Trophoblast cell (in vitro differentiated cells and primary cell): ENCODE measurements at regions not wholly inside any gene's neighbourhood (a gene's known extent, or its start where the extent isn't known, plus 50 kb on each side); places are given as distances from the start of the nearest gene placed in this dataset.

ENCODE experiments used
- DNase-seq, 2 donors: peaks; one replicate each; pipeline ENCODE4 v3.0.0-alpha.2; 2016
- H2AFZ ChIP-seq: 2 replicates; pipeline ENCODE4 v1.6.1; 2013; ENCODE audit warnings: low read length, moderate library complexity, mild to moderate bottlenecking; ENCODE audit not compliant: insufficient read depth, poor library complexity
- H2AK5ac ChIP-seq: 2 replicates; pipeline ENCODE4 v1.6.1; 2013; ENCODE audit warnings: mild to moderate bottlenecking, low read length
- H2BK120ac ChIP-seq: 2 replicates; pipeline ENCODE4 v1.6.1; 2013; ENCODE audit warnings: low read length, mild to moderate bottlenecking, moderate library complexity; ENCODE audit not compliant: insufficient read depth, poor library complexity
- H2BK12ac ChIP-seq: 2 replicates; pipeline ENCODE4 v1.6.1; 2013; ENCODE audit warnings: mild to moderate bottlenecking, low read length, moderate library complexity
- H2BK5ac ChIP-seq: 2 replicates; pipeline ENCODE4 v1.6.1; 2013; ENCODE audit warnings: low read length, low read depth, moderate library complexity, mild to moderate bottlenecking; ENCODE audit not compliant: poor library complexity
- H3K14ac ChIP-seq: 2 replicates; pipeline ENCODE4 v1.6.1; 2013; ENCODE audit warnings: mild to moderate bottlenecking, low read length
- H3K18ac ChIP-seq: 2 replicates; pipeline ENCODE4 v1.6.1; 2013; ENCODE audit warnings: mild to moderate bottlenecking, low read length
- H3K23ac ChIP-seq: 2 replicates; pipeline ENCODE4 v1.6.1; 2013; ENCODE audit warnings: low read length
- H3K27ac ChIP-seq: 2 replicates; pipeline ENCODE4 v1.5.1; 2013; ENCODE audit warnings: low read depth, mild to moderate bottlenecking, inconsistent platforms, low read length, moderate library complexity
- H3K27me3 ChIP-seq: 2 replicates; pipeline ENCODE4 v1.6.1; 2013; ENCODE audit warnings: inconsistent platforms, mild to moderate bottlenecking, low read length, moderate library complexity; ENCODE audit not compliant: insufficient read depth
- H3K36me3 ChIP-seq, 2 experiments: 1 replicate in 1 of 2; 2 replicates in 1 of 2; pipeline ENCODE4 v1.6.1; 2013; ENCODE audit warnings: low read length in 2 of 2, mild to moderate bottlenecking in 2 of 2, moderate library complexity in 1 of 2; ENCODE audit not compliant: insufficient read depth in 2 of 2, control insufficient read depth in 1 of 2
- H3K4ac ChIP-seq: 2 replicates; pipeline ENCODE4 v1.6.1; 2013; ENCODE audit warnings: low read depth, mild to moderate bottlenecking, low read length, moderate library complexity
- H3K4me1 ChIP-seq, 2 experiments: 1 replicate in 1 of 2; 2 replicates in 1 of 2; pipeline ENCODE4 v1.6.1; 2013; ENCODE audit warnings: low read length in 2 of 2, mild to moderate bottlenecking in 2 of 2, moderate library complexity in 1 of 2; ENCODE audit not compliant: insufficient read depth in 2 of 2, control insufficient read depth in 1 of 2
- H3K4me2 ChIP-seq: 2 replicates; pipeline ENCODE4 v1.6.1; 2013; ENCODE audit warnings: inconsistent platforms, mild to moderate bottlenecking, low read length, moderate library complexity
- H3K4me3 ChIP-seq: 2 replicates; pipeline ENCODE4 v1.5.1; 2013; ENCODE audit warnings: mild to moderate bottlenecking, low read depth, low read length, inconsistent platforms
- H3K79me1 ChIP-seq: one replicate; pipeline ENCODE4 v1.6.1; 2013; ENCODE audit warnings: low read length
- H3K79me2 ChIP-seq: 2 replicates; pipeline ENCODE4 v1.6.1; 2013; ENCODE audit warnings: low read length, mild to moderate bottlenecking; ENCODE audit not compliant: control insufficient read depth, insufficient read depth, poor library complexity
- H3K9ac ChIP-seq: 2 replicates; pipeline ENCODE4 v1.6.1; 2013; ENCODE audit warnings: mild to moderate bottlenecking, low read length
- H3K9me3 ChIP-seq: 2 replicates; pipeline ENCODE4 v1.6.1; 2013; ENCODE audit warnings: low read depth, mild to moderate bottlenecking, control low read depth, inconsistent platforms, low read length; ENCODE audit not compliant: insufficient read depth
- H4K12ac ChIP-seq: 2 replicates; pipeline ENCODE4 v1.6.1; 2013; ENCODE audit warnings: low read depth, mild to moderate bottlenecking, low read length, moderate library complexity
- H4K8ac ChIP-seq: 2 replicates; pipeline ENCODE4 v1.6.1; 2013; ENCODE audit warnings: low read depth, mild to moderate bottlenecking, low read length, moderate library complexity
- H4K91ac ChIP-seq: one replicate; pipeline ENCODE4 v1.6.1; 2013; ENCODE audit warnings: low read depth, mild to moderate bottlenecking, low read length, moderate library complexity
- WGBS: extraction: QIAGEN DNeasy Blood & Tissue Kit; methylation state at CpG from one replicate; pipeline ENCODE4 v1.1.7; 2013; ENCODE audit warnings: missing lambda C conversion rate; ENCODE audit not compliant: insufficient read length, insufficient coverage; ENCODE audit errors: extremely low coverage; 5-methylcytosine and 5-hydroxymethylcytosine counted together

DNA sequence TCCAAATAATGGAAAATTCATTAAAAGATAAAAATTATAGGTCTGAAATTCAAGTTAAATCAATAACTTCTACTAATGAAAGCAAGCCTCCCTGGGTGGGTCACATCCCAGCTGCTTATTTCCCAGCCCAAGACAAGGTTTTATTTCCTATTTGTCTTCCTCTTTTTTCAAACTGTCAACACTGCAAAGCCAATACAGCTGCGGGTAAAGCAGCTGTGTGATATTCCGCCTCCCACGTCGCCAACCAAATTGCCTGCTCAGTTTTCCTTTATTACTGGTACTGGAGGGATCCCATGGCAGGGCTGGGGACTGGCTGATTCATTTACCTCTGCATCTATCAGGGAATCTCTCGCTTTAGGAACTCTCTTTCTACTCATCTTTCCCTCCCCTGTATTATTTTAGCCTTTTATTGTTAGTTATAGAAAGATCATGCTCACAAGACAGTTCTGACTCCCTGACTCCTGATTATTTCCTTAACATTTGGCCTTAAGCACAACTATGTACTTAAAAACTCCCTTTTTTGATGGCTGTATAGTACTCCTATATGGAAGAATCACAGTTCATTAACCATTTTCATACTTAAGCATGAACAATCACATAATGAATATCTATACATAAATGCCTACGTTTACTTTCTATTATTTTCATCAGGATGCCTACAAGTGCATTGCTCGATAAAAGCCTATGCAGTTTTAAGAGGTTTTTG lies 253.1 kb downstream of the CDCA7 start:
- Histone ChIP-seq H3K14ac (no peak overlapping the region), H3K4ac (no peak overlapping the region), H4K8ac (no peak overlapping the region), H4K12ac (no peak overlapping the region), H3K23ac (no peak overlapping the region), H3K27me3 (no peaks in the 10 kb centered on the region), H2BK5ac (no peak overlapping the region), H3K18ac (no peak overlapping the region), H2BK12ac (no peak overlapping the region), H3K36me3 (no peaks in the 10 kb centered on the region), H2AK5ac (no peak overlapping the region), H2BK120ac (no peak overlapping the region), H3K27ac (no peak overlapping the region), H3K79me2 (no peaks in the 10 kb centered on the region), H3K4me2 (no peak overlapping the region), H4K91ac (no peak overlapping the region), H3K9ac (no peak overlapping the region), H3K9me3 (no peaks in the 10 kb centered on the region), H3K4me3 (no peak overlapping the region), H2AFZ (no peak overlapping the region), H3K4me1 (no peaks in the 10 kb centered on the region), H3K79me1 (no peaks in the 10 kb centered on the region)
- no CpG with 5 or more reads among the region's 7 CpGs for WGBS
- DNase-seq, result no peak

DNA sequence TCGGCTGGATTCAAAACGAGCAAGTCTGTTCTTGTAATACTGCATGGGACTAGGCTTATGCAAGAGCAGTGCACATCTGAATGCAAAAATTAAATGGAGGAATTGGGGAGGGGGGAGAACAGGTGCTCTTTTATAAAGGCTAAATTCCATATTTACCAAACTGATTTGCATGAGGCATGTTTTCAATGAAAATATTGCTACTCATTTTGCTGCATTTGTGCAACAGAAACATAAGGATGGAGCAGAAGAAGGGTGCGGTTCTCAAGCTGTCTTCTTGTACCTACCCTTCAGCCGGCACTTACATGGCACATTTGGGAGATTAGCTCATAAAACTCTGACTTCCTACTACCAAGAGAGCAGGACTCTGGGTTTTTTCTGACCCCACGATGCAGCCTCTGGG lies 256.4 kb downstream of the CDCA7 start:
- Histone ChIP-seq H3K9me3 (no peaks in the 10 kb centered on the region), H3K79me2 (no peaks in the 10 kb centered on the region), H3K4me1 (no peaks in the 10 kb centered on the region), H2AFZ (no peak overlapping the region), H4K8ac (no peak overlapping the region), H3K4me3 (no peak overlapping the region), H3K4ac (no peak overlapping the region), H3K9ac (no peak overlapping the region), H2AK5ac (no peak overlapping the region), H2BK12ac (no peak overlapping the region), H3K27me3 (no peaks in the 10 kb centered on the region), H3K4me2 (no peak overlapping the region), H3K27ac (no peak overlapping the region), H4K91ac (no peak overlapping the region), H2BK120ac (no peak overlapping the region), H3K23ac (no peak overlapping the region), H3K18ac (no peak overlapping the region), H3K14ac (no peak overlapping the region), H4K12ac (no peak overlapping the region), H3K79me1 (no peaks in the 10 kb centered on the region), H2BK5ac (no peak overlapping the region), H3K36me3 (no peaks in the 10 kb centered on the region)
- WGBS, result no CpG with 5 or more reads among the region's 5 CpGs
- no peak for DNase-seq

DNA sequence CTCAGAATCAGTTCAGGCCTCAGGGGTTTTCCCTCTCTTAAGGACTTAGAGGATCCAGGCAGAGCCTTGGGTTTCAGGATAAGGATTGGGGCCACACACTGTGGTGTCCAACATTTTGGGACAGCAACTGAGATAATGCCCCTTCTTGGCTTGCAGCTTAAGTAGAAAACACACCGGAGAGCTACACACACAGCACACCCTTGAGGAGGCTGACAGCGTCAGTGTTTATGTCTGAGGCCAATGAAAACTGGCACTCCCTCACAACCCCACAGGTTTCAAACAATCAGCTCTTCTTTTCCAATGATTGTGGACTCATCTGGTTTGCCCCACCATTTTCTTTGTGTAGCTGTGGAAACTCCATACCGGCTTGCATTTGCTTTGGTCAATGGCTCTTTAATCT lies 257.7 kb downstream of the CDCA7 start:
- Histone ChIP-seq H3K23ac (no peak overlapping the region), H2AFZ (no peak overlapping the region), H4K91ac (no peak overlapping the region), H3K27me3 (no peaks in the 10 kb centered on the region), H3K4me1 (no peaks in the 10 kb centered on the region), H4K12ac (no peak overlapping the region), H4K8ac (no peak overlapping the region), H3K4me2 (no peak overlapping the region), H3K9me3 (no peaks in the 10 kb centered on the region), H3K79me2 (no peaks in the 10 kb centered on the region), H2BK120ac (no peak overlapping the region), H2BK5ac (no peak overlapping the region), H3K36me3 (no peaks in the 10 kb centered on the region), H3K4ac (no peak overlapping the region), H3K9ac (no peak overlapping the region), H2AK5ac (no peak overlapping the region), H2BK12ac (no peak overlapping the region), H3K27ac (no peak overlapping the region), H3K18ac (no peak overlapping the region), H3K14ac (no peak overlapping the region), H3K79me1 (no peaks in the 10 kb centered on the region), H3K4me3 (no peak overlapping the region)
- no peak for DNase-seq
- no CpG with 5 or more reads among the region's 3 CpGs for WGBS

DNA sequence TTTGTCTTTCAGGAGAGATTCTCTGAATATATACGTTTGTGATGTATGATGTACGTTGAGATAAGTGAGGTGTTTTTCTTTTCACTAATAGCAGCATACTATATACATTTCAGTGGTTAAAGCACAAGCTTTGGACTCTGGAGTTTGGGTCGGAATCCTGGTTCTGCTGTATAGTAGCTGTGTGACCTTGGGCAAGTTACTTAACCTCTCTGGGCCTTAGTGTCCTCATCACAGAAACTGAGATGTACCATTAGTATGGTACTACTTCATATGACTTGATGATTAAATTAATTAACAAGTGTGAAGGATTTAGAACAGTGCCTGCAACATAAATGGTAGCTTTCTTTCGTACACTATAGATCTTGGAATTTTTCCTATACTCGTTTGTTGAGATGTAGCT lies 258.7 kb downstream of the CDCA7 start:
- no peaks in the 10 kb centered on the region for H3K9me3 ChIP-seq
- H3K4me1 ChIP-seq, result no peaks in the 10 kb centered on the region
- no peak overlapping the region for H4K8ac ChIP-seq
- H3K79me2 ChIP-seq, result no peaks in the 10 kb centered on the region
- no peak for DNase-seq
- H3K18ac ChIP-seq, result no peak overlapping the region
- H3K27ac ChIP-seq, result no peak overlapping the region
- H2AK5ac ChIP-seq, result no peak overlapping the region
- WGBS, result no CpG with 5 or more reads among the region's 5 CpGs
- no peak overlapping the region for H2BK120ac ChIP-seq
- no peak overlapping the region for H2BK12ac ChIP-seq
- no peak overlapping the region for H3K4me2 ChIP-seq
- H3K23ac ChIP-seq, result no peak overlapping the region
- no peak overlapping the region for H4K12ac ChIP-seq
- H3K4me3 ChIP-seq, result no peak overlapping the region
- H3K36me3 ChIP-seq, result no peaks in the 10 kb centered on the region
- no peak overlapping the region for H3K14ac ChIP-seq
- H2BK5ac ChIP-seq, result no peak overlapping the region
- no peak overlapping the region for H3K4ac ChIP-seq
- no peaks in the 10 kb centered on the region for H3K27me3 ChIP-seq
- no peak overlapping the region for H3K9ac ChIP-seq
- no peak overlapping the region for H4K91ac ChIP-seq
- H2AFZ ChIP-seq, result no peak overlapping the region
- no peaks in the 10 kb centered on the region for H3K79me1 ChIP-seq
